Inflammatory macrophage treated with lipopolysaccharide for 1 hour (primary cell): ENCODE measurements at regions not wholly inside any gene's neighbourhood (a gene's known extent, or its start where the extent isn't known, plus 50 kb on each side); places are given as distances from the start of the nearest gene placed in this dataset.
"Not testable (repeated sequence)": the region's sequence is repeated elsewhere in the genome, so short reads cannot be mapped to it uniquely, and the experiment has no call there.

Experiments
- DNase-seq, 2 donors: peaks; one replicate each; pipeline ENCODE4 v3.0.0-alpha.2; 2020 to 2022

GRCh38 chr6:76839505-76839904, 623.8 kb downstream of the HTR1B start:
- DNase-seq: no peak

GRCh38 chr6:76837564-76837963, 625.7 kb downstream of the HTR1B start:
- no peak for DNase-seq

- DNase-seq: no peak
Measured at GRCh38 chr6:76835695-76836094, 627.6 kb downstream of the HTR1B start.

DNA sequence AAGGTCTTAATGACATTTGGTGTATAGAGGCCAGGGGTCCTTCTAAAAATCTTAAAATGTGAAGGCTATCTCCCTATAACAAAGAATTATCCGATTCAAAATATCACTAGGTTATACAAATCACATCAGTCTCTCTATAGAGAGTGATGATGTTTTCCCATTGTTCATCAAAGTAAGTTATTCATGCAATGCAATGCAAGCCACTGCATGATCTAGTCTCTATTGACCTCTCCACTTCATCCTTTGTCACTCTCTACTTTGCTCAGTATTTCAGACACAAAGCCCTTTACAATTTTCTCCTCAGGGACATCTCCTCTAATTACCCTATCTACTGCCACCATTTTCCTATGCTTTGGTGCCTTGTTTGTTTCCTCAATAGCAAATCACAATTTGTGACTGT, 628.0 kb downstream of the HTR1B start:
- no peak for DNase-seq

DNA sequence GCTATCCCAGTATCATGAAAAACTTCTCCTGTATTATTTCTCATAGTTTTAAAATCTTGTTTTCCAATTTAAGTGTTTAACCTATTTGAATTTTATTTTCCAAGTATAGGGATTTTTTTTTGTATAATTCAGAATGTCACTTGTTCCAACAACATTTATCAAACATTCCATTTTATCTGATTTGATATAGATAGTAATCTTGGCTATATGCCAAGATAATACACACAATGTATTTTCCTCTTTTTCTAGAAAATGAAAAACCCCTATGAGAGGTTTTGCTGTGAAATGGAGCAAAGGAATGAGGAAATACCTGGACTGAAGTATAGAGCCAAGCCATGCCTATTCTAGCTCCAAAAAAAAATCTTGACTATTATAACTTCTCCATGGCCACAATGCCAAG, 628.9 kb downstream of the HTR1B start:
- no peak for DNase-seq

- DNase-seq: no peak
Measured at GRCh38 chr6:76831299-76831698, 632.0 kb downstream of the HTR1B start.

- DNase-seq: not testable (repeated sequence)
Measured at GRCh38 chr6:76823578-76823977, 639.7 kb downstream of the HTR1B start.

DNA sequence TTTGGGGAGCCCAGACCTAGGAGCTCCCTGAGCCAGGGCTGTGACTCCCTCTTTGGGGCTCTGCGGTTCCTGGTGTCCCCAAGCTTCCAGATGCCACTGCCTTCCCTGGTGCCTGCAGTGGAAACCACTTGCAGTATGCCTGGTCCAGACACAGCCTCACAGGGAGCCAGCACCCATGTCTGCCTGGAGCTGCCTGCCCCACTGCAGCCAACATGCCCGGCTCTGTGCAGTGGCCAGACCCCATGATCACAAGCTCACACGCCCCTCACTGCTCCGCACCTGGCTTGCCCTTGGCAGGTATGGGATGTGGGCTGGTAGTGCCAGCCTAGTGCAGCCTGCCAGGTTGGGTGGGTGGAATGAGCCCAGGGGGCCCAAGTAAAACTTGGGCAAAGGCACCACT, 644.8 kb downstream of the HTR1B start:
- DNase-seq: no peak

GRCh38 chr6:76817429-76817828, 645.9 kb downstream of the HTR1B start:
- no peak for DNase-seq

- DNase-seq: no peak
Measured at GRCh38 chr6:76814496-76815458, 648.5 kb downstream of the HTR1B start.

DNA sequence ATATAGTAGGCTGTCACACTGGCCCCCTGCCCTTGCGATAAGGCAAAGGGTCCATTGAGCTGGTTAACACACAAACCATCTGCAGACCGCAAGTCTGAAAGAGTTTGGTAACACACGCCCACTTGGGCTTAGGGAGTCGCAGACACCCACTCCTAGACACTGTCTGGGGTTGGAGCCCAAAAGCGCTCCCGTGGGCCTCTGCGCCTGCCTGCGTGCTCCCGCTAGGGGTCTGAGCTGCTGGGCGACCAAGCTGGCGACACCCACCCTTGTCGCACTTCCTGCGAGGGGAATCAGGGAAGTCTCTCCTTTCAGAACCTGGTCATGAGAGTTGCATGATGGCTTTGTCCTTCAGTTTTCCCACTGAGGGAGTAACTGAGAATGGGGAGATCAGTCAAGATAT, 653.0 kb downstream of the HTR1B start:
- no peak for DNase-seq

DNA sequence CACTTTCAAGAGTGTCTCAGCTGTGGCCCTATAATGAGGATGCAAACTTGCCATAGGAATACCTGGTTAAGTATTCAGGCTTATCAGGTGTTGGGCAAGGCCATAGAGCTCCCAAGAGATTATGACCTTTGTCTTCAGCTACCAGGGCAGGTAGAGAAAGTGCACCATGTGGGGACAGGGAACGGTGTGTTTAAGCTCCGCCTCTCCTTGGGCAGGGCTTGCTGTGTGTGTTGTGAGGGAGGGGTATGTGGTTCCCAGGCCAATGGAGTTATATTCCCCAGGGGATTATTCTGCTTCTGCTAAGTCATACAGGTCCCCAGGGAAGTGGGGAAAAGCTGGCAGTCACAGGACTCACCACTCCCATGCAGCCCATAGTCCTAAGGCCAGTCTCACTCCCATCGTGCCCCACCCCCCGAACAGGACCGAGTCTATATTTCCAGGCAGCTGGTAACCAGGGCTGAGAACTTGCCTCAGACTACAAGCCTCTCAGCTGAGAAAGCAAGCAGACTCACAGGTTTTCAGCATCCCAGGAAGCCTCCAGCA, 660.2 kb downstream of the HTR1B start:
- no peak for DNase-seq

DNA sequence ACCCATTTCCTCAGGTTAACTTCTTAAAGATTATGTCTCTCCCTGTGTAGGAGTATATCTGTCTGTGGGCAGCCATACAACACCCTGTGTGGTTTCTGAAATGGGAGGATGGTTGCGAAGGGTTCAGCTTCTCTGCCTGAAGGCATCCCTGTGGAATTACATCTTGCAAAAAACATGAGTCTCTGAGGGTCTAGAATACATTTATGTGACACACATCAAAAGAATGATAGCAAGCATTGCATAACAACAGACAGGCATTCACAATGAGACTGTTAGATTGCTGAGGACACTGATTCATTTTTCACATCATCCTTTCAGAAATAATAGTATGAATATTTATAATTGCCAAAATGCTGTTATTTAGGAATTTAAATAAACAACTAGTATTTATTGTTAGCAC, 670.9 kb downstream of the HTR1B start:
- no peak for DNase-seq

DNA sequence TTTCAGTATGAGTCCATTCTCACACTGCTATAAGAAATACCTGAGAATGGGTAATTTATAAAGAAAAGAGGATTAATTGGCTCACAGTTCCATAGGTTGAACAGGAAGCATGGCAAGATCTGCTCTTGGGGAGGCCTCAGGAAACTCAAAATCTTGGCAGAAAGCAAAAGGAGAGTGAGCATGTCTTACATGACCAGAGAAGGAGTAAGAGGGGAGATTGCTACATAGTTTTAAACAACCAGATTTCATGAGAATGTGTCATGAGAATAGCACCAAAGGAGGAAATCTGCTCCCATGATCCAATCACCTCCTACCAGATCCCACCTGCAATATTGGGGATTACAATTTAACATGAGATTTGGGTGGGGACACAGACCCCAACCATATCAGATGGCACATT, 672.4 kb downstream of the HTR1B start:
- DNase-seq: no peak

DNA sequence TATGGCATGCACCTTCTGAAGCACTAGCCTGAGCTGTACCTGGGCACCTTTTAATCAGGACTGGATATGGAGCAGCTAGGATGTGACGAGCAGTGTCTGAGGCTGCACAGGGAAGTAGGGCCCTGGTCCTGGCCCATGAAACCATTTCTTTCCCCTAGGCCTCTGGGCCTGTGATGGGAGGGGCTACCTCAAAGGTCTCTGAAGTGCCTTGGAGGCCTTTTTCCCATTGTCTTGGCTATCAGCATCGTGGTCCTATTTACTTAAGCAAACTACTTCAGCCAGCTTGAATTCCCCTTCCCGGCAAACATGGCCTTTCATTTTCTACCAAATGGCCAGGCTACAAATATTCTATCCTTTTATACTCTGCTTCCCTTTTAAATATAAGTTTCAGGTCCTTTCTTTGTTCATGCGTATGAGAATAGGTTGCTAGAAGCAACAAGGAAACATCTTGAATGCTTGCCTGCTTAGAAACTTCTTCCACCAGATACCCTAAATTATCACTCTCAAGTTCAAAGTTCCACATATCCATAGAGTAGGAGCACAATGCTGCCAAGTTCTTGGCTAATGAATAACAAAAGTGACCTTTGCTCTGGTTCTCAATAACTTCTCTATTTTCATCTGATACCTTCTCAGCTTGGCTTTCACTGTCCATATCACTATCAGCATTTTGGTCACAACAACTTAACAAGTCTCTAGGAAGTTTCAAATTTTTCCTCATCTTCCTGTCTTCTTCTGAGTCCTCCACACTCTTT, 673.1 kb downstream of the HTR1B start:
- no peak for DNase-seq

GRCh38 chr6:76789580-76789979, 673.7 kb downstream of the HTR1B start:
- no peak for DNase-seq

GRCh38 chr6:76788155-76788554, 675.1 kb downstream of the HTR1B start:
- no peak for DNase-seq

DNA sequence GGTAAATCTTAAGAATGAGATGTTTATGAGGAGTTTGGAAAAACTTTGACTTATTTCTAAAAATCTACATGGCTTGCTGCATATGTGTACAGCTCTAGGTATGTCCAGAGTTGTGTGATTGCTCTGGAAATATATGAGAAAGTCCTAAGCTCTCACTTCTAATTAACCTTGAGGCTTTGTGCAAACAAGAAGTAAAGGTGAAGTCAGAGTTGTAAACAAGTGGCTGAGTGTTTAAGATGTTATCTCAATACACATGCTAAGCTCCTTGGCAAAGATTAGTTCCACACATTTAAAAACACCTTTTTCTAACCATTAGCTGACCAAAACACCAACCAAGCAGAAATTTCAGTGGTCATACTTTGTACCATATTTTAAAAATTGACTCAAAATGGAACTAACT, 684.2 kb downstream of the HTR1B start:
- DNase-seq: no peak

GRCh38 chr6:76776876-76777275, 686.4 kb downstream of the HTR1B start:
- no peak for DNase-seq

DNA sequence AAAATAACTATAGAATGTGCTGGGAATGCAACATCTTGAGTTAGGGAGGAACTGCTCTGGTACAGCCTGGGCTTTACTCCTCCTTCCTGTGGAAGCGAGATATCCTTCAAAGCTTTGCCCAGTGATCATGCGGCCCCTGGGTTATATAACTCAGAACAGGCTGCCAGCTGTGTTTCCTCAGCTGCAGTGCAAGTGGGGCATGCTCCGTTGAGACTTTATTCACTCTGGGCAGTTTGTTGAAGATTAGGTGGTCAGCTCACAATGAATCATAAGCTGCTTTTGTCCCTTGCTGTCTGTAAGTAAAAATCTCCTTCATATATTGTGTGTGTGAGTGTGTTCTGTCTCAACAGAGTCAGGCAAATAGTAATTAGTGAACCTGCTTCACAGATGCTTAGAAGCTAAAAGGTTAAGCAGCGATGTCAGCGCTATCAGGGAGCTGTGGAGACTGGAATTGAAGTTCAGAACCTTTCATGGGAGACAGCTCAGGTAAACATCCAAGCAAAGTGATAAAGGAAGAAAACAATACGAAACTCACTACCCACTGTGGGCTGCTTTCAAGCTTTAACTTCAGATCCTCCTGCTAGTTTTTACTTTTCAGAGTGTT, 688.4 kb downstream of the HTR1B start:
- DNase-seq: no peak

DNA sequence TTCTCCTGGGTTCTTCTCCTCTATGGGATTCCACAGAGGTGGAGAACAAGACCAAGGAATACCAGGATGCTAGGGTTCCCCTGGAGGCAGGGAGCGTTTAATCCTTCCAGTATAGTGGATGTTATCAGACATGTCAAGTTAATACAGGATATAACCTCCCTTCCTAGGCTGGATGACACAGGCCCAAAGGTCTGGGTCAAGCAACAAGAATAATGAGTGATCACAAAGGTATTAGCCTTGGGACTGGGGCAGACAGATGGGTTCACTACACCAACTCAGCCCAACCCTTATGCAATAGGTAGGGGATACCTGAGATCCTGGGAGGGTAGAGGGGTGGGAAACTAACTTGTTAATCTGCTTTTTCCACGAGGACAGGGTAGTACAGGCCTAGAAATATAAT, 690.3 kb downstream of the HTR1B start:
- DNase-seq: no peak

GRCh38 chr6:76771059-76771634, 692.1 kb downstream of the HTR1B start:
- DNase-seq: no peak

GRCh38 chr6:76770281-76770680, 693.0 kb downstream of the HTR1B start:
- DNase-seq: no peak
